Endodermal cell (in vitro differentiated cells): ENCODE measurements at regions not wholly inside any gene's neighbourhood (a gene's known extent, or its start where the extent isn't known, plus 50 kb on each side); places are given as distances from the start of the nearest gene placed in this dataset.

ENCODE experiments used
- DNase-seq: peaks from one replicate; pipeline ENCODE4 v3.0.0-alpha.2; 2017
- H3K27ac ChIP-seq: 2 replicates; pipeline ENCODE4 v1.5.1; 2013; ENCODE audit warnings: mild to moderate bottlenecking, low read depth, low read length, moderate library complexity
- H3K27me3 ChIP-seq: 2 replicates; pipeline ENCODE4 v1.6.1; 2013; ENCODE audit warnings: mild to moderate bottlenecking, low read length, moderate library complexity; ENCODE audit not compliant: insufficient read depth, control insufficient read depth, poor library complexity, severe bottlenecking
- H3K36me3 ChIP-seq: 2 replicates; pipeline ENCODE4 v1.7.0; 2013; ENCODE audit warnings: mild to moderate bottlenecking, low read length, moderate library complexity; ENCODE audit not compliant: control insufficient read depth, insufficient read depth
- H3K4me1 ChIP-seq: one replicate; pipeline ENCODE4 v1.7.0; 2013; ENCODE audit warnings: low read length; ENCODE audit not compliant: control insufficient read depth, insufficient read depth
- H3K4me3 ChIP-seq: 2 replicates; pipeline ENCODE4 v1.5.1; 2013; ENCODE audit warnings: mild to moderate bottlenecking, low read length, moderate library complexity
- H3K9ac ChIP-seq: 2 replicates; pipeline ENCODE4 v1.6.1; 2013; ENCODE audit warnings: mild to moderate bottlenecking, low read length, moderate library complexity; ENCODE audit not compliant: poor library complexity, severe bottlenecking; ENCODE audit errors: extremely low read depth
- H3K9me3 ChIP-seq: 2 replicates; pipeline ENCODE4 v1.6.1; 2013; ENCODE audit warnings: mild to moderate bottlenecking, low read length, moderate library complexity; ENCODE audit not compliant: control insufficient read depth
- H3K27ac Mint-ChIP-seq: 2 replicates; pipeline ENCODE4 v1.8.0; 2020; ENCODE audit warnings: mixed read lengths
- H3K27me3 Mint-ChIP-seq: 2 replicates; pipeline ENCODE4 v1.8.0; 2021; ENCODE audit warnings: mild to moderate bottlenecking, mixed read lengths; ENCODE audit not compliant: insufficient read depth
- H3K36me3 Mint-ChIP-seq: 2 replicates; pipeline ENCODE4 v1.8.0; 2020; ENCODE audit warnings: low read depth, mixed read lengths
- H3K4me1 Mint-ChIP-seq: 2 replicates; pipeline ENCODE4 v1.8.0; 2020; ENCODE audit warnings: mixed read lengths
- H3K4me3 Mint-ChIP-seq: 2 replicates; pipeline ENCODE4 v1.8.0; 2020; ENCODE audit warnings: mild to moderate bottlenecking, moderate library complexity, mixed read lengths
- H3K9me3 Mint-ChIP-seq: 2 replicates; pipeline ENCODE4 v1.8.0; 2020; ENCODE audit warnings: mild to moderate bottlenecking, mixed read lengths
- CTCF ChIP-seq: fragments of 200-600 bp; sonication (generic); conservative IDR thresholded peaks from 2 replicates; pipeline ENCODE4 v1.5.0; 2021; ENCODE audit warnings: antibody characterized with exemption, mild to moderate bottlenecking
- WGBS, 2 experiments: methylation state at CpG; one replicate each; pipeline versions ENCODE4 v1.1.5 to v1.1.7; 2013; ENCODE audit warnings: missing lambda C conversion rate in 2 of 2, mixed read lengths in 1 of 2; ENCODE audit not compliant: insufficient coverage in 1 of 2, insufficient read length in 1 of 2; 5-methylcytosine and 5-hydroxymethylcytosine counted together

- no peak overlapping the region for H3K27ac Mint-ChIP-seq
- WGBS, 2 experiments = 90% methylated on average over 2 of the region's 2 CpGs; no CpG with 5 or more reads in 1 of the 2 experiments
- Histone ChIP-seq H3K9me3 (peaks cover 28% of the 10 kb centered on the region), H3K4me3 (no peak overlapping the region), H3K9ac (no peak overlapping the region), H3K27me3 (no peaks in the 10 kb centered on the region), H3K4me1 (peaks cover 4% of the 10 kb centered on the region), H3K36me3 (no peaks in the 10 kb centered on the region), H3K27ac (no peak overlapping the region)
- no peak overlapping the region for H3K4me3 Mint-ChIP-seq
- H3K36me3 Mint-ChIP-seq = no peaks in the 10 kb centered on the region
- peaks cover 10% of the 10 kb centered on the region for H3K9me3 Mint-ChIP-seq
- peaks cover 5% of the 10 kb centered on the region for H3K4me1 Mint-ChIP-seq
- peaks cover 7% of the 10 kb centered on the region for H3K27me3 Mint-ChIP-seq
- TF ChIP-seq CTCF = no peak
- no peak for DNase-seq
Observed at GRCh38 chr5:21263361-21263760, 1275.4 kb upstream of the CDH18 start.

- H3K9ac ChIP-seq = no peak overlapping the region
- H3K4me3 ChIP-seq = peak overlapping the region; percentile 26
- Mint-ChIP-seq H3K27ac (no peak overlapping the region), H3K9me3 (peaks cover 28% of the 10 kb centered on the region), H3K36me3 (peaks cover 2% of the 10 kb centered on the region), H3K4me3 (no peak overlapping the region), H3K27me3 (peaks cover 9% of the 10 kb centered on the region), H3K4me1 (peaks cover 12% of the 10 kb centered on the region)
- DNase-seq = no peak
- H3K4me1 ChIP-seq = no peaks in the 10 kb centered on the region
- no peak overlapping the region for H3K27ac ChIP-seq
- peaks cover 8% of the 10 kb centered on the region for H3K36me3 ChIP-seq
- H3K9me3 ChIP-seq = peaks cover 65% of the 10 kb centered on the region
- no peak for TF ChIP-seq CTCF
- WGBS, 2 experiments = 89 to 100% methylated on average over 1 to 3 of the region's 3 CpGs
- no peaks in the 10 kb centered on the region for H3K27me3 ChIP-seq
Observed at GRCh38 chr5:21254161-21254560, 1266.2 kb upstream of the CDH18 start.

GRCh38 chr5:21244982-21245381 lies 1257.0 kb upstream of the CDH18 start:
- Mint-ChIP-seq H3K4me1 (peaks cover 2% of the 10 kb centered on the region), H3K9me3 (peaks cover 6% of the 10 kb centered on the region), H3K4me3 (no peak overlapping the region), H3K27ac (no peak overlapping the region), H3K36me3 (no peaks in the 10 kb centered on the region), H3K27me3 (no peaks in the 10 kb centered on the region)
- Histone ChIP-seq H3K9ac (no peak overlapping the region), H3K27ac (no peak overlapping the region), H3K4me3 (no peak overlapping the region), H3K36me3 (no peaks in the 10 kb centered on the region), H3K4me1 (no peaks in the 10 kb centered on the region), H3K9me3 (peaks cover 40% of the 10 kb centered on the region), H3K27me3 (no peaks in the 10 kb centered on the region)
- 30 to 51% methylated on average over 3 of the region's 3 CpGs for WGBS, 2 experiments
- no peak for DNase-seq
- TF ChIP-seq CTCF = no peak
